ENCODE measurements at regions not wholly inside any gene's neighbourhood (a gene's known extent, or its start where the extent isn't known, plus 50 kb on each side); places are given as distances from the start of the nearest gene placed in this dataset.

DNA sequence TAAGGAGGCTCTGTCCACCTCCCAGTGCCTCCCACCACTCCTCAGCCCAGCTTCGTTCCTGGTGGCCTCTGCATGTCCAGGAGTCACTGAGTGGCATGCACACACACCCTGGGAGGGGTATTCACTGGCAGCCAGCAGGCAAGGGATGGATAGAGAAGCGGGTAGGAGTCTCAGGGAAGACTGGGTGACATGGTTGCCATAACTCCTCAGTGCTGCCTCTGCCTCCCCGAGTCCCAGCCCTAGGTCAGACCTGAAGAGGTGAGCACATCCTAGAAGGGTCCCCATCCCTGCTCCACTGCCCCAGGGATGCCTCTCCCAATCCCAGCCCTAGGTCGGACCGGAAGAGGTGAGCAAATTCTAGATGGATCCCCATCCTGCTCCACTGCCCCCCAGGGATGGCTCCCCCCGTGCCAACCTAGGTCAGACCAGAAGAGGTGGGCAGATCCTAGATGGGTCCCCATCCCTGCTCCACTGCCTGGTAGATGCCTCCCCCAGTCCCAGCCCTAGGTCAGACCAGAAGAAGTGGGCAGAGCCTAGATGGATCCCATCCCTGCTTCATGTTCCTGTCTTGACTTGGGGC lies 197.0 kb downstream of the IRF8 start:
- no peak for DNase-seq
- Histone ChIP-seq H3K27me3 (no peaks in the 10 kb centered on the region), H3K4me3 (no peak overlapping the region), H3K36me3 (ENCODE audit: low read depth, missing control alignments) (no peaks in the 10 kb centered on the region), H3K9me3 (no peaks in the 10 kb centered on the region), H3K4me1 (no peaks in the 10 kb centered on the region), H3K27ac (no peak overlapping the region)
- 92% methylated on average over 3 to 6 of the region's 6 CpGs for WGBS, 2 donors
- intact Hi-C loops (cut with DNase I; ENCODE audit: low total_unique reads) = no loop called here
- TF ChIP-seq POLR2A (IDR thresholded peaks at IDR 0.05) = no peak
- TF ChIP-seq, protein P1, sequence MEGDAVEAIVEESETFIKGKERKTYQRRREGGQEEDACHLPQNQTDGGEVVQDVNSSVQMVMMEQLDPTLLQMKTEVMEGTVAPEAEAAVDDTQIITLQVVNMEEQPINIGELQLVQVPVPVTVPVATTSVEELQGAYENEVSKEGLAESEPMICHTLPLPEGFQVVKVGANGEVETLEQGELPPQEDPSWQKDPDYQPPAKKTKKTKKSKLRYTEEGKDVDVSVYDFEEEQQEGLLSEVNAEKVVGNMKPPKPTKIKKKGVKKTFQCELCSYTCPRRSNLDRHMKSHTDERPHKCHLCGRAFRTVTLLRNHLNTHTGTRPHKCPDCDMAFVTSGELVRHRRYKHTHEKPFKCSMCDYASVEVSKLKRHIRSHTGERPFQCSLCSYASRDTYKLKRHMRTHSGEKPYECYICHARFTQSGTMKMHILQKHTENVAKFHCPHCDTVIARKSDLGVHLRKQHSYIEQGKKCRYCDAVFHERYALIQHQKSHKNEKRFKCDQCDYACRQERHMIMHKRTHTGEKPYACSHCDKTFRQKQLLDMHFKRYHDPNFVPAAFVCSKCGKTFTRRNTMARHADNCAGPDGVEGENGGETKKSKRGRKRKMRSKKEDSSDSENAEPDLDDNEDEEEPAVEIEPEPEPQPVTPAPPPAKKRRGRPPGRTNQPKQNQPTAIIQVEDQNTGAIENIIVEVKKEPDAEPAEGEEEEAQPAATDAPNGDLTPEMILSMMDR (IDR thresholded peaks at IDR 0.05) = no peak

DNA sequence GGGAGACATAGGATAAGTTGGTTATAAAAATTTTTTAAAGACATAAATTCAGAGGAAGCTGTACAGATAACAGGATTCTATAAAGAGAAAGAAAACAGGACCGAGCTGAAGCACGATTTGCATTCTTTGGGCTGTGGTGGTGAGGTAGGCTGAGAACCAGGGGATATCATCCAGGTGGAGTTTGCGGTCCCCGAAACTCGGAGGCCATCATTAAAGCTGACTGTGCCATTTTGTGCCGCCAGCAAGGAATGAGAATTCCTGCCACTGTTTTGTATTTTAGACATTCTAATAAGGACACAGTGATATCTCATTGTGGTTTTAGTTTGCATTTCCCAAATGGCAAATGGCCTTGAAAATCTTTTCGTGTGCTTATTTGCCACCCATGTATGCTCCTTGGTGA lies 197.9 kb downstream of the IRF8 start:
- Histone ChIP-seq H3K27ac (no peak overlapping the region), H3K27me3 (no peaks in the 10 kb centered on the region), H3K9me3 (no peaks in the 10 kb centered on the region), H3K36me3 (ENCODE audit: low read depth, missing control alignments) (no peaks in the 10 kb centered on the region), H3K4me1 (no peaks in the 10 kb centered on the region), H3K4me3 (no peak overlapping the region)
- no peak for DNase-seq
- TF ChIP-seq, protein P1 (IDR thresholded peaks at IDR 0.05) = no peak
- no peak for TF ChIP-seq POLR2A (IDR thresholded peaks at IDR 0.05)
- whole genome bisulfite sequencing, 2 donors = 69 to 82% methylated on average over 7 of the region's 7 CpGs
- intact Hi-C loops (cut with DNase I; ENCODE audit: low total_unique reads) = no loop called here

GRCh38 chr16:86099326-86099725 lies 200.4 kb downstream of the IRF8 start:
- intact Hi-C loops (cut with DNase I; ENCODE audit: low total_unique reads) = no loop called here
- no peak overlapping the region for H3K27ac ChIP-seq
- 85 to 87% methylated on average over 10 of the region's 10 CpGs for whole genome bisulfite sequencing, 2 donors
- DNase-seq = no peak
- H3K9me3 ChIP-seq = no peaks in the 10 kb centered on the region
- TF ChIP-seq POLR2A (IDR thresholded peaks at IDR 0.05) = no peak
- TF ChIP-seq, protein P1 (IDR thresholded peaks at IDR 0.05) = no peak
- no peaks in the 10 kb centered on the region for H3K4me1 ChIP-seq
- no peaks in the 10 kb centered on the region for H3K36me3 ChIP-seq (ENCODE audit: low read depth, missing control alignments)
- no peaks in the 10 kb centered on the region for H3K27me3 ChIP-seq
- H3K4me3 ChIP-seq = no peak overlapping the region

- Histone ChIP-seq H3K27me3 (no peaks in the 10 kb centered on the region), H3K9me3 (no peaks in the 10 kb centered on the region), H3K36me3 (ENCODE audit: low read depth, missing control alignments) (no peaks in the 10 kb centered on the region), H3K27ac (no peak overlapping the region), H3K4me3 (no peak overlapping the region), H3K4me1 (no peaks in the 10 kb centered on the region)
- WGBS, 2 donors = 59 to 64% methylated on average over 11 of the region's 11 CpGs
- TF ChIP-seq, protein P1 (IDR thresholded peaks at IDR 0.05) = no peak
- no peak for TF ChIP-seq POLR2A (IDR thresholded peaks at IDR 0.05)
- intact Hi-C loops (cut with DNase I; ENCODE audit: low total_unique reads) = no loop called here
- no peak for DNase-seq
Measured at GRCh38 chr16:86100205-86101136, 201.5 kb downstream of the IRF8 start.

All from testis (tissue), 2 donors.